A549 (cell line): ENCODE measurements at regions not wholly inside any gene's neighbourhood (a gene's known extent, or its start where the extent isn't known, plus 50 kb on each side); places are given as distances from the start of the nearest gene placed in this dataset.

Experiments
- ATAC-seq, 2 experiments: fragments of 200-7000 bp in 1 of 2; fragments of >200 bp in 1 of 2; cut with Nextera tagmentation in 1 of 2; cut with Tn5 transposase in 1 of 2; 3 replicates each; pipeline versions ENCODE4 v1.8.0 to v1.9.1; 2018 to 2020; ENCODE audit warnings: mild to moderate bottlenecking in 1 of 2, moderate library complexity in 1 of 2
- CTCF ChIA-PET: fragments of 300-600 bp; sonication (Branson Sonifier 250); formaldehyde crosslinking; extraction: SDS; loops from one replicate; lab custom pipeline; 2021; ENCODE audit warnings: antibody characterized with exemption, inconsistent platforms; lab: Yijun Ruan, JAX
- POLR2A ChIA-PET: fragments of 350-600 bp; formaldehyde crosslinking; extraction: SDS; loops from one replicate; lab custom pipeline; 2021; ENCODE audit warnings: antibody characterized with exemption, inconsistent platforms; lab: Yijun Ruan, JAX
- DNase-seq, 2 experiments: peaks; one replicate each; pipeline versions ENCODE4 v3.0.0 to v3.0.0-alpha.2; 2011 to 2016; ENCODE audit warnings: low read depth in 1 of 2, low spot score in 1 of 2
- FAIRE-seq: peaks from 2 replicates; lab custom pipeline; 2011; peaks lifted over from hg19 to GRCh38; lab: Jason Lieb, UNC
- H3K27ac ChIP-seq, 2 experiments: fragments of >200 bp; sonication (Bioruptor Twin); formaldehyde crosslinking; 3 replicates each; pipeline ENCODE4 v1.5.1; 2016 to 2017
- H3K4me1 ChIP-seq: fragments of >200 bp; sonication (Bioruptor Twin); formaldehyde crosslinking; 3 replicates; pipeline ENCODE4 v1.6.1; 2016
- H3K4me2 ChIP-seq: fragments of >200 bp; sonication (Bioruptor Twin); formaldehyde crosslinking; 3 replicates; pipeline ENCODE4 v1.6.1; 2016
- H3K4me3 ChIP-seq: fragments of >200 bp; sonication (Bioruptor Twin); formaldehyde crosslinking; 3 replicates; pipeline ENCODE4 v1.5.1; 2016
- H3K9me3 ChIP-seq: fragments of >200 bp; sonication (Bioruptor Twin); formaldehyde crosslinking; 3 replicates; pipeline ENCODE4 v1.6.1; 2016
- ATOH8 ChIP-seq: fragments of 250-450 bp; sonication (Bioruptor Pico); IDR thresholded peaks from 2 replicates; pipeline ENCODE4 v1.5.0; 2020; ENCODE audit warnings: low read depth, mild to moderate bottlenecking, moderate library complexity
- BCL3 ChIP-seq: fragments of >200 bp; sonication (Bioruptor Twin); formaldehyde crosslinking; IDR thresholded peaks from 3 replicates; pipeline ENCODE4 v1.6.1; 2016
- CBX2 ChIP-seq: fragments of 200-600 bp; sonication (generic); IDR thresholded peaks from 2 replicates; pipeline ENCODE4 v1.6.1; 2016; ENCODE audit warnings: low read depth, mild to moderate bottlenecking, borderline replicate concordance
- CHD2 ChIP-seq: fragments of 150-350 bp; IDR thresholded peaks from 2 replicates; pipeline ENCODE4 v1.6.1; 2014; ENCODE audit warnings: low read length; ENCODE audit not compliant: partially characterized antibody
- CHD4 ChIP-seq: fragments of 200-600 bp; sonication (generic); IDR thresholded peaks from 2 replicates; pipeline ENCODE4 v1.6.1; 2016; ENCODE audit warnings: antibody characterized with exemption, mild to moderate bottlenecking, borderline replicate concordance
- E2F6 ChIP-seq: IDR thresholded peaks from 2 replicates; pipeline ENCODE4 v1.6.1; 2012; ENCODE audit warnings: low read depth, borderline replicate concordance
- EP300 ChIP-seq, 2 experiments: fragments of >200 bp; sonication (Bioruptor Twin); formaldehyde crosslinking; IDR thresholded peaks; 2 replicates in 1 of 2; 3 replicates in 1 of 2; pipeline ENCODE4 v1.6.1; 2016 to 2017
- ESRRA ChIP-seq: fragments of 150-350 bp; IDR thresholded peaks from 2 replicates; pipeline ENCODE4 v1.6.1; 2014; ENCODE audit warnings: mild to moderate bottlenecking, low read length, borderline replicate concordance
- FOSL2 ChIP-seq, 2 experiments: fragments of 450-650 bp in 1 of 2; fragments of >200 bp in 1 of 2; sonication (Bioruptor Twin) in 1 of 2; formaldehyde crosslinking; IDR thresholded peaks; 2 replicates each; pipeline versions ENCODE4 v1.5.0 to v1.6.1; 2016 to 2020; ENCODE audit warnings: mild to moderate bottlenecking in 1 of 2, moderate library complexity in 1 of 2
- FOXS1 ChIP-seq: fragments of 250-450 bp; sonication (Bioruptor Pico); IDR thresholded peaks from 2 replicates; pipeline ENCODE4 v1.5.0; 2020; ENCODE audit warnings: mild to moderate bottlenecking, moderate library complexity
- GATA3 ChIP-seq: IDR thresholded peaks from 2 replicates; pipeline ENCODE4 v1.6.1; 2012; ENCODE audit warnings: borderline replicate concordance
- HOXB5 ChIP-seq: fragments of 250-450 bp; sonication (Bioruptor Pico); IDR thresholded peaks from 2 replicates; pipeline ENCODE4 v1.5.0; 2020; ENCODE audit warnings: mild to moderate bottlenecking, moderate library complexity
- KDM1A ChIP-seq: fragments of 200-600 bp; sonication (generic); IDR thresholded peaks from 2 replicates; pipeline ENCODE4 v1.6.1; 2016; ENCODE audit warnings: low read depth, mild to moderate bottlenecking
- MAFK ChIP-seq: fragments of 450-650 bp; IDR thresholded peaks from 2 replicates; pipeline ENCODE4 v1.6.1; 2014; ENCODE audit not compliant: partially characterized antibody
- MYC ChIP-seq: IDR thresholded peaks from 2 replicates; pipeline ENCODE4 v1.6.1; 2012; ENCODE audit warnings: mild to moderate bottlenecking, inconsistent platforms, low read length, improper control_type of control experiment, borderline replicate concordance
- NPAS2 ChIP-seq: fragments of 250-450 bp; sonication (Bioruptor Pico); IDR thresholded peaks from 2 replicates; pipeline ENCODE4 v1.8.0; 2022; ENCODE audit warnings: mild to moderate bottlenecking, moderate library complexity, borderline replicate concordance
- PBX3 ChIP-seq: IDR thresholded peaks from 2 replicates; pipeline ENCODE4 v1.6.1; 2012
- POLR2A ChIP-seq: IDR thresholded peaks from 2 replicates; pipeline ENCODE4 v1.6.1; 2012; ENCODE audit warnings: mild to moderate bottlenecking, low read length
- POLR2AphosphoS2 ChIP-seq: conservative IDR thresholded peaks from 2 replicates; pipeline ENCODE4 v1.6.1; 2012; ENCODE audit warnings: low read length, improper control_type of control experiment, inconsistent platforms
- RAD21 ChIP-seq, 2 experiments: fragments of >200 bp in 1 of 2; sonication (Bioruptor Twin) in 1 of 2; formaldehyde crosslinking in 1 of 2; IDR thresholded peaks in 1 of 2; conservative IDR thresholded peaks in 1 of 2; 2 replicates in 1 of 2; 3 replicates in 1 of 2; pipeline ENCODE4 v1.6.1; 2012 to 2018; ENCODE audit warnings: inconsistent platforms in 1 of 2
- SMC3 ChIP-seq: fragments of >200 bp; sonication (Bioruptor Twin); formaldehyde crosslinking; IDR thresholded peaks from 3 replicates; pipeline ENCODE4 v1.6.1; 2018; ENCODE audit warnings: inconsistent platforms
- TP53 ChIP-seq: fragments of 250-450 bp; sonication (Bioruptor Pico); IDR thresholded peaks from 2 replicates; pipeline ENCODE4 v1.5.0; 2021; ENCODE audit warnings: mild to moderate bottlenecking, moderate library complexity
- USF2 ChIP-seq: fragments of 450-650 bp; IDR thresholded peaks from 2 replicates; pipeline ENCODE4 v1.6.1; 2014; ENCODE audit warnings: antibody characterized with exemption
- ZC3H11A ChIP-seq: fragments of 450-650 bp; IDR thresholded peaks from 2 replicates; pipeline ENCODE4 v1.6.1; 2014; ENCODE audit warnings: antibody characterized with exemption, mild to moderate bottlenecking
- ZFP36 ChIP-seq: fragments of 450-650 bp; IDR thresholded peaks from 2 replicates; pipeline ENCODE4 v1.6.1; 2014; ENCODE audit warnings: borderline replicate concordance; ENCODE audit not compliant: partially characterized antibody
- ZSCAN20 ChIP-seq: fragments of 250-450 bp; sonication (Bioruptor Pico); IDR thresholded peaks from 2 replicates; pipeline ENCODE4 v1.8.0; 2022; ENCODE audit warnings: mild to moderate bottlenecking, moderate library complexity
- WGBS: methylation state at CpG from one replicate; pipeline ENCODE4 v1.1.6; 2017; ENCODE audit errors: missing lambda C conversion rate; 5-methylcytosine and 5-hydroxymethylcytosine counted together

GRCh38 chr1:78351551-78352216 lies 139.1 kb upstream of the PTGFR start:
- H3K4me3 ChIP-seq, result no peak overlapping the region
- ATAC-seq, result no peak
- no peak overlapping the region for H3K27ac ChIP-seq
- ChIA-PET POLR2A (no interaction called here), CTCF (interaction anchor here (0.6 kb wide), 1 partner anchor 17 kb away, joined by 3 read pairs; no protein-coding TSS in a partner anchor)
- no peak for DNase-seq
- FAIRE-seq, result no peak
- no peak overlapping the region for H3K4me2 ChIP-seq
- H3K4me1 ChIP-seq, result no peaks in the 10 kb centered on the region
- TF ChIP-seq KDM1A (no peak), NPAS2 (CRISPR knock-in tag) (no peak), USF2 (no peak), MYC (no peak), CBX2 (no peak), CHD2 (no peak), ZFP36 (no peak), GATA3 (no peak), ZSCAN20 (CRISPR knock-in tag) (no peak), POLR2A (no peak), CHD4 (no peak), ZC3H11A (no peak), E2F6 (no peak), FOXS1 (CRISPR knock-in tag) (no peak), SMC3 (no peak), ATOH8 (CRISPR knock-in tag) (no peak)
- WGBS, result 19% methylated on average over 2 of the region's 2 CpGs
- H3K9me3 ChIP-seq, result no peaks in the 10 kb centered on the region

- Histone ChIP-seq H3K4me3 (no peak overlapping the region), H3K27ac (no peak overlapping the region), H3K4me1 (no peaks in the 10 kb centered on the region), H3K9me3 (no peaks in the 10 kb centered on the region)
- POLR2A ChIA-PET, result no interaction called here
- CTCF ChIA-PET, result no interaction called here
- no peak for DNase-seq
- ATAC-seq, result no peak
- FAIRE-seq, result no peak
- no peak for TF ChIP-seq EP300 (IDR thresholded peaks at IDR 0.05)
- TF ChIP-seq, all 56 proteins: peak for 0
- H3K4me2 ChIP-seq, result no peak overlapping the region
- 0% methylated on average over 1 of the region's 1 CpG for WGBS
Measured at GRCh38 chr1:78355656-78356055, 135.1 kb upstream of the PTGFR start.

GRCh38 chr1:78358165-78358564 lies 132.6 kb upstream of the PTGFR start:
- WGBS, result 1% methylated on average over 3 of the region's 3 CpGs
- POLR2A ChIA-PET, result no interaction called here
- ATAC-seq (no peak), DNase-seq (no peak), FAIRE-seq (no peak)
- no peak overlapping the region for H3K4me3 ChIP-seq
- CTCF ChIA-PET, result no interaction called here
- TF ChIP-seq FOSL2 (IDR thresholded peaks at IDR 0.05) (no peak), FOSL2 (CRISPR knock-in tag; IDR thresholded peaks at IDR 0.05) (no peak), POLR2AphosphoS2 (no peak), MAFK (no peak), ZC3H11A (no peak), BCL3 (no peak), ESRRA (no peak), PBX3 (no peak), TP53 (CRISPR knock-in tag) (no peak), HOXB5 (CRISPR knock-in tag) (no peak), RAD21 (conservative IDR thresholded peaks at IDR 0.05 in 1 of 2, IDR thresholded peaks at IDR 0.05 in 1 of 2) (no peak)
- H3K4me2 ChIP-seq, result no peak overlapping the region
- no peaks in the 10 kb centered on the region for H3K9me3 ChIP-seq
- no peak overlapping the region for H3K27ac ChIP-seq
- H3K4me1 ChIP-seq, result no peaks in the 10 kb centered on the region
